ENCODE measurements at regions not wholly inside any gene's neighbourhood (a gene's known extent, or its start where the extent isn't known, plus 50 kb on each side); places are given as distances from the start of the nearest gene placed in this dataset.
"Not testable (repeated sequence)": the region's sequence is repeated elsewhere in the genome, so short reads cannot be mapped to it uniquely, and the experiment has no call there.

DNA sequence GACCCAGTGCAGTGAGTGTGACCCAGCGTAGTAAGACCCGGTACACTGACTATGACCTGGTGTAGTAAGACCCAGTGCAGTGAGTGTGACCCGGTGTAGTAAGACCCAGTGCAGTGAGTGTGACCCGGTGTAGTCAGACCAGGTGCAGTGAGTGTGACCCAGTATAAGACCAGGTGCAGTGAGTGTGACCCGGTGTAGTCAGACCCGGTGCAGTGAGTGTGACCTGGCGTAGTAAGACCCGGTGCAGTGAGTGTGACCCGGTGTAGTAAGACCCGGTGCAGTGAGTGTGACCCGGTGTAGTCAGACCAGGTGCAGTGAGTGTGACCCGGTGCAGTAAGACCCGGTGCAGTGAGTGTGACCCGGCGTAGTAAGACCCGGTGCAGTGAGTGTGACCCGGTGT lies 134.2 kb upstream of the SFSWAP start:
- H3K36me3 ChIP-seq (ENCODE audit: control insufficient read depth in 3 of 3, insufficient read depth in 2 of 3, low read depth in 1 of 3, low read length in 3 of 3); H3K27ac ChIP-seq (ENCODE audit: low read depth in 1 of 3, low read length in 2 of 3); H3K4me1 ChIP-seq (ENCODE audit: control insufficient read depth in 3 of 3, insufficient read depth in 2 of 3, low read depth in 1 of 3, low read length in 2 of 3); FAIRE-seq; H3K4me3 ChIP-seq (ENCODE audit: low read depth in 1 of 3, low read length in 3 of 3); DNase-seq; H3K27me3 ChIP-seq (ENCODE audit: control insufficient read depth in 3 of 3, insufficient read depth in 3 of 3, low read length in 3 of 3); H3K9me3 ChIP-seq (ENCODE audit: control insufficient read depth in 2 of 2, insufficient read depth in 1 of 2, low read depth in 1 of 2, low read length in 1 of 2): not testable (repeated sequence)
- 83 to 93% (median 83%) methylated on average over 10 to 13 of the region's 17 CpGs for WGBS, 3 donors

DNA sequence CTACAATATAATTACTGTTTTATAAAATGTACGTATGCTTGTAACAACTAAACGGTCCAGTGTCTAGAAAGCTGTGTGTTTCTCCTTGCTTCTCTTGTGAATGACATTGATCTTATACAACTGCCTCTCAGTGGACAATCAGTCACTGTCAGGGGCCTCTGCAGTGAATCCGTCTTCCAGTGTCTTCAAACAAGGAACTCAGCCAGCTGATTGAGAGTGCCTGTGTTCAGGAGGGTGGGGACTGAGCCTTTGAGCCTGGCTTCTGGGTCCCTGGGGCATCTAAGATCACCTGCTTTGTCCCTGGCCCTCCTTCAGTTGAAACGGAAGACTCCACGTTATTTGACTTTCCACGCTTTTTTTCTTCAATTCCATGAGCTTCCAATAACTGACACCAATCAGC lies 133.1 kb upstream of the SFSWAP start:
- H3K9me3 ChIP-seq (ENCODE audit: control insufficient read depth in 2 of 2, insufficient read depth in 1 of 2, low read depth in 1 of 2, low read length in 1 of 2), result peaks cover 0 to 4% of the 10 kb centered on the region in 2 donors
- no peak for DNase-seq
- WGBS, 3 donors, result 70 to 74% (median 70%) methylated on average over 6 of the region's 6 CpGs
- H3K4me1 ChIP-seq (ENCODE audit: control insufficient read depth in 3 of 3, insufficient read depth in 2 of 3, low read depth in 1 of 3, low read length in 2 of 3), result peaks cover 0 to 3% (median 0%) of the 10 kb centered on the region in 3 donors
- H3K36me3 ChIP-seq (ENCODE audit: control insufficient read depth in 3 of 3, insufficient read depth in 2 of 3, low read depth in 1 of 3, low read length in 3 of 3), result no peaks in the 10 kb centered on the region
- no peak for FAIRE-seq
- H3K4me3 ChIP-seq (ENCODE audit: low read depth in 1 of 3, low read length in 3 of 3), result no peak overlapping the region
- no peak overlapping the region for H3K27ac ChIP-seq (ENCODE audit: low read depth in 1 of 3, low read length in 2 of 3)
- H3K27me3 ChIP-seq (ENCODE audit: control insufficient read depth in 3 of 3, insufficient read depth in 3 of 3, low read length in 3 of 3), result no peaks in the 10 kb centered on the region

DNA sequence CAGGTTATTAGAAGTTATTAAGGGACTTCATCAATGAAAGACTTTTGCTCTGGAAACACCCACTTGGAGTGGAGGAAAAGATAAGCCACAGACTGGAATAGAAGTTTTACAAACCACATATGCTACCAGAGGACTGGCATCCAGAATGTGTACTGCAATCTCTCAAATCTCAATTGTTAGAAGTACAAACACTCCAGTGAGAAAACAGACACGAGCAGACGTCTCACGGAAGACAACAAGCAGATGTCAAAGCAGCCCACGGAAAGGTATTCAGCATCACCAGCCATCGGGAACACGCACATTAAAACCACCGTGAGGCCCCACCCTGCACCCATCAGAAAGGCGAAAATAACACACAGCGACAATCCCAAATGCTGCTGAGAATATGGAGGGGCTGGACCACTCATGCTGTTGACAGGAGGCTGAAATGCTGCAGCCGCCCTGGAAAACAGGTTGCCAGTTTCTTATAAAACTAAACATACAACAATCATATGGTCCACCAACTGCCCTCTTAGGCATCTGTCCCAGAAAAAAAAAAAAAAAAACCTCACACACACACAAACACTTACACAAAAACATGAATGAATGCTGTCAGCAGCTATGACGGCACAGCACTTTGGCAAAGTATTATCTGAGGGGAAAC lies 131.9 kb upstream of the SFSWAP start:
- 63 to 70% (median 65%) methylated on average over 11 of the region's 11 CpGs for WGBS, 3 donors
- FAIRE-seq (no peak), DNase-seq (no peak)
- Histone ChIP-seq H3K36me3 (ENCODE audit: control insufficient read depth in 3 of 3, insufficient read depth in 2 of 3, low read depth in 1 of 3, low read length in 3 of 3) (no peaks in the 10 kb centered on the region), H3K27ac (ENCODE audit: low read depth in 1 of 3, low read length in 2 of 3) (no peak overlapping the region), H3K4me3 (ENCODE audit: low read depth in 1 of 3, low read length in 3 of 3) (no peak overlapping the region), H3K9me3 (ENCODE audit: control insufficient read depth in 2 of 2, insufficient read depth in 1 of 2, low read depth in 1 of 2, low read length in 1 of 2) (peaks cover 0 to 4% of the 10 kb centered on the region in 2 donors), H3K4me1 (ENCODE audit: control insufficient read depth in 3 of 3, insufficient read depth in 2 of 3, low read depth in 1 of 3, low read length in 2 of 3) (peaks cover 0 to 3% (median 0%) of the 10 kb centered on the region in 3 donors), H3K27me3 (ENCODE audit: control insufficient read depth in 3 of 3, insufficient read depth in 3 of 3, low read length in 3 of 3) (no peaks in the 10 kb centered on the region)

DNA sequence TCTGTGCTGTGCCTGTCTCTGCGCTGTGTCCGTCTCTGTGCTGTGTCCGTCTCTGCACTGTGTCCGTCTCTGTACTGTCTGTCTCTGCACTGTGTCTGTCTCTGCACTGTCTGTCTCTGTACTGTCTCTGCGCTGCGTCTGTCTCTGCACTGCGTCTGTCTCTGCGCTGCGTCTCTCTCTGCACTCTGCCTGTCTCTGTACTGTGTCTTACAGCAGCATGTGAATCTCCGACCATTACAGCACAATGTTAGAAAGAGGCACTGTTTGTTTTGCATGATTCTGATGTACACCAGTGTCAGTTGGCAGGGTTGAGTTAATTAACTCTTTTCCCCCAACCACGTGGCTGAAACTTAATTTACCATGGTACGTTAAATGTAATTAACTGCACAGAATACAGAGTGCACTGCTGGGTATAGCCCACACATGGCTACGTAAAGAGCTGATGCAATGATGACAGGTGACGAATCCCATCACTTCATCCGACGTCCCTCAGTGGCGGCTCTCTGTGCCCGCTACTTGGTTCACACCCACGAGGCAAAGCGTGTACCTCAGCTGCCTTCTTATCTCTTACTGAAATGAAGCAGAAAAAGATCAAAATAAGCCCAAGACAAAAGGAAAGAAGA lies 127.7 kb upstream of the SFSWAP start:
- DNase-seq, result no peak
- H3K9me3 ChIP-seq (ENCODE audit: control insufficient read depth in 2 of 2, insufficient read depth in 1 of 2, low read depth in 1 of 2, low read length in 1 of 2), result peaks cover 0 to 25% of the 10 kb centered on the region in 2 donors
- FAIRE-seq, result no peak
- no peak overlapping the region for H3K4me3 ChIP-seq (ENCODE audit: low read depth in 1 of 3, low read length in 3 of 3)
- no peaks in the 10 kb centered on the region for H3K27me3 ChIP-seq (ENCODE audit: control insufficient read depth in 3 of 3, insufficient read depth in 3 of 3, low read length in 3 of 3)
- H3K4me1 ChIP-seq (ENCODE audit: control insufficient read depth in 3 of 3, insufficient read depth in 2 of 3, low read depth in 1 of 3, low read length in 2 of 3), result no peaks in the 10 kb centered on the region
- no peak overlapping the region for H3K27ac ChIP-seq (ENCODE audit: low read depth in 1 of 3, low read length in 2 of 3)
- H3K36me3 ChIP-seq (ENCODE audit: control insufficient read depth in 3 of 3, insufficient read depth in 2 of 3, low read depth in 1 of 3, low read length in 3 of 3), result no peaks in the 10 kb centered on the region
- 63 to 70% (median 64%) methylated on average over 20 of the region's 20 CpGs for WGBS, 3 donors

DNA sequence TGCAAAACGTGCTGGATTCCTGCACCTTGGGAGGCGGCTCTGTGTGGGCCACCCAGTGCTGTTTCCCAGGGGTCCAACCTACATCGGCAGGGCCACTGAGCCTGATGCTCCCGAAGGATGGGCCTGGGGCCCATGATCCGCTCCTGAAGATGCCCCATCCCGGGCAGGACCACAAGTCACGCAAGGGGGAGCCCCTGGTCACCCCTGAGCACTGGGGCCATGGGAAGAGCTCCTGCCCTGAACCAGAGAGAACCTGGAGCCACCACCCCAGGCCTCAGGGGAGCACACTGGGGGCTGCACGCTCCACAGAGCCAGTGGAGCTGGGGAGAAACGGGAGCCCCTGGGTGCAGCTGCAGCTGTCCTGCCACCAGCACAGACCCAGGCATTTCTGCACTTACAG lies 124.6 kb upstream of the SFSWAP start:
- DNase-seq, result no peak
- Histone ChIP-seq H3K4me3 (ENCODE audit: low read depth in 1 of 3, low read length in 3 of 3) (no peak overlapping the region), H3K27me3 (ENCODE audit: control insufficient read depth in 3 of 3, insufficient read depth in 3 of 3, low read length in 3 of 3) (no peaks in the 10 kb centered on the region), H3K9me3 (ENCODE audit: control insufficient read depth in 2 of 2, insufficient read depth in 1 of 2, low read depth in 1 of 2, low read length in 1 of 2) (peaks cover 0 to 25% of the 10 kb centered on the region in 2 donors), H3K36me3 (ENCODE audit: control insufficient read depth in 3 of 3, insufficient read depth in 2 of 3, low read depth in 1 of 3, low read length in 3 of 3) (no peaks in the 10 kb centered on the region), H3K27ac (ENCODE audit: low read depth in 1 of 3, low read length in 2 of 3) (no peak overlapping the region), H3K4me1 (ENCODE audit: control insufficient read depth in 3 of 3, insufficient read depth in 2 of 3, low read depth in 1 of 3, low read length in 2 of 3) (no peaks in the 10 kb centered on the region)
- 85 to 87% (median 86%) methylated on average over 8 to 9 of the region's 9 CpGs for WGBS, 3 donors
- no peak for FAIRE-seq

DNA sequence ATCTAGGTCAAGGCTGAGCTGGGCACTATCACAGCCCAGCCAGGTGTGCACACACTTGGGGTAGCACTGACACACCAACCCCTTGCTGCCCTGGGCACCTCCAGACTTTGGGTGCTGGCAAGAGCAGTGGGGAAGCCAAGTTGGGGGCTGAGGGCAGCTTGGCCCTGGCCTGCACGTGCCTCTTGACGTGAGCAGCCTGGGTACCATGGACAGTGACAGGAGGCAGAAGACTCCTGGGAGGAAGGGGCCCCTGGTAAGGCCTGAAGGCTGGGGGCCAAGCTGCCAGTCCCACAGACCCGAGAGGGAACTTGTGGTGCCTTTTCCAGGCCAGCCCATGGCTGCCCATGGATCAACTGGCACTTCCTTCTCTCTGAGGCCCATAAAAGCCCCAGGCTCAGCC lies 124.1 kb upstream of the SFSWAP start:
- Histone ChIP-seq H3K27me3 (ENCODE audit: control insufficient read depth in 3 of 3, insufficient read depth in 3 of 3, low read length in 3 of 3) (no peaks in the 10 kb centered on the region), H3K27ac (ENCODE audit: low read depth in 1 of 3, low read length in 2 of 3) (no peak overlapping the region), H3K4me1 (ENCODE audit: control insufficient read depth in 3 of 3, insufficient read depth in 2 of 3, low read depth in 1 of 3, low read length in 2 of 3) (no peaks in the 10 kb centered on the region), H3K4me3 (ENCODE audit: low read depth in 1 of 3, low read length in 3 of 3) (no peak overlapping the region), H3K36me3 (ENCODE audit: control insufficient read depth in 3 of 3, insufficient read depth in 2 of 3, low read depth in 1 of 3, low read length in 3 of 3) (no peaks in the 10 kb centered on the region), H3K9me3 (ENCODE audit: control insufficient read depth in 2 of 2, insufficient read depth in 1 of 2, low read depth in 1 of 2, low read length in 1 of 2) (peaks cover 0 to 25% of the 10 kb centered on the region in 2 donors)
- DNase-seq (no peak), FAIRE-seq (no peak)
- WGBS, 3 donors, result 44 to 61% (median 59%) methylated on average over 3 of the region's 3 CpGs

DNA sequence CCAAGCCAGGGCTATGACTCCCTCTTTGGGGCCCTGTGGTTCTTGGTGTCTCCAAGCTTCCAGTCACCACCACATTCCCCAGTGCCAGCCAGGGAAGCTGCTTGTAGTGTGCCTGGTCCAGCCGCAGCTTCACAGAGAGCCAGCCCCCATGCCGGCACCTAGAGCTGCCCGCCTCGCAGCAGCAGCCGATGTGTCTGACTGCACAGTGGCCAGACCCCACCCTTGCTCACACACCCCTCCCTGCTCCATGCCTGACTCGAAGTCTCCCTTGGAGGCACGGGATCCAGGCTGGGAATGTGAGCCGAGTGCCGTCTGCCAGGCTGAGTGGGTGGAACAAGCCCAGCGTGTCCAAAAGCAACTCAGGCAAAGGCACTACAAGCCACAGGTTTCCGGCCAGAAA lies 123.3 kb upstream of the SFSWAP start:
- Histone ChIP-seq H3K36me3 (ENCODE audit: control insufficient read depth in 3 of 3, insufficient read depth in 2 of 3, low read depth in 1 of 3, low read length in 3 of 3) (no peaks in the 10 kb centered on the region), H3K27ac (ENCODE audit: low read depth in 1 of 3, low read length in 2 of 3) (no peak overlapping the region), H3K4me1 (ENCODE audit: control insufficient read depth in 3 of 3, insufficient read depth in 2 of 3, low read depth in 1 of 3, low read length in 2 of 3) (no peaks in the 10 kb centered on the region), H3K9me3 (ENCODE audit: control insufficient read depth in 2 of 2, insufficient read depth in 1 of 2, low read depth in 1 of 2, low read length in 1 of 2) (peaks cover 0 to 25% of the 10 kb centered on the region in 2 donors), H3K27me3 (ENCODE audit: control insufficient read depth in 3 of 3, insufficient read depth in 3 of 3, low read length in 3 of 3) (no peaks in the 10 kb centered on the region), H3K4me3 (ENCODE audit: low read depth in 1 of 3, low read length in 3 of 3) (no peak overlapping the region)
- FAIRE-seq, result no peak
- no peak for DNase-seq
- 87 to 92% (median 91%) methylated on average over 11 of the region's 11 CpGs for whole genome bisulfite sequencing, 3 donors

DNA sequence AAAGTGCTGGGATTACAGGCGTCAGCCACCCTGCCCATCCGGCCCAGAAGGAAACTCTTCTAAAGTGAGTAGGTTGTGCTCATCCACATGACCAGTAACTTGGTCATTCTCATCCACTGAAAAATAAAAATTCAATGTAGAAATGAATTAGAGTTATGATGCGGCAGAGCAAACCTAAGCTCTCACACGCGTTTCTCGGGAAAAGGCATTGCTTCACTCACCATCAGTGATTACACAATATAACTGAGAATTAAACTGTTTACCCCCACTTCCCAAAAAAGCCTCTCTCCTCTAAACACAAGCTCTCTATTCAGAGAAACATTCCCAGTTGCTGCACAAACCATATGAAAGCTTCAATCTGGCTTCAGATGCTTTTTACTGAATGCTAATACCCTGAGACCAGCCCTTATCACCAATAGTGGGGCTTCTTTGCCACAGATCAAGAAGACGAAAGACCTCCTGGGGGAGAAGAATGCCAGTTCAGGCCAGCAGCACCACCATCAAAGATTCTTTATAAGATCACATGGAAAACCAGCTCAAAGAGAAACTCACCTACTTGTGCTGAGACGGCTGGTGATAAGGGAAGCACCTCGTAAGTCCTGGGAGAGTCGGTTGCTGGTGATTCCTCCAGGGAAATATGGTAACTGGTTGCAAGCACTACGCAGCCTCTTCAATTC lies 121.5 kb upstream of the SFSWAP start:
- WGBS, 3 donors, result 49 to 66% (median 62%) methylated on average over 11 of the region's 11 CpGs
- Histone ChIP-seq H3K27ac (ENCODE audit: low read depth in 1 of 3, low read length in 2 of 3) (no peak overlapping the region), H3K36me3 (ENCODE audit: control insufficient read depth in 3 of 3, insufficient read depth in 2 of 3, low read depth in 1 of 3, low read length in 3 of 3) (no peaks in the 10 kb centered on the region), H3K4me1 (ENCODE audit: control insufficient read depth in 3 of 3, insufficient read depth in 2 of 3, low read depth in 1 of 3, low read length in 2 of 3) (no peaks in the 10 kb centered on the region), H3K9me3 (ENCODE audit: control insufficient read depth in 2 of 2, insufficient read depth in 1 of 2, low read depth in 1 of 2, low read length in 1 of 2) (peaks cover 0 to 25% of the 10 kb centered on the region in 2 donors), H3K27me3 (ENCODE audit: control insufficient read depth in 3 of 3, insufficient read depth in 3 of 3, low read length in 3 of 3) (no peaks in the 10 kb centered on the region), H3K4me3 (ENCODE audit: low read depth in 1 of 3, low read length in 3 of 3) (no peak overlapping the region)
- DNase-seq, result no peak
- no peak for FAIRE-seq
